ENCODE measurements at regions not wholly inside any gene's neighbourhood (a gene's known extent, or its start where the extent isn't known, plus 50 kb on each side); places are given as distances from the start of the nearest gene placed in this dataset.
"Not testable (repeated sequence)": the region's sequence is repeated elsewhere in the genome, so short reads cannot be mapped to it uniquely, and the experiment has no call there.

GRCh38 chr5:87150630-87151029 lies 117.1 kb upstream of the RASA1 start:
- ATAC-seq (no peak), DNase-seq (ENCODE audit: low spot score) (no peak)
- intact Hi-C loops (cut with DNase I), result no loop called here

DNA sequence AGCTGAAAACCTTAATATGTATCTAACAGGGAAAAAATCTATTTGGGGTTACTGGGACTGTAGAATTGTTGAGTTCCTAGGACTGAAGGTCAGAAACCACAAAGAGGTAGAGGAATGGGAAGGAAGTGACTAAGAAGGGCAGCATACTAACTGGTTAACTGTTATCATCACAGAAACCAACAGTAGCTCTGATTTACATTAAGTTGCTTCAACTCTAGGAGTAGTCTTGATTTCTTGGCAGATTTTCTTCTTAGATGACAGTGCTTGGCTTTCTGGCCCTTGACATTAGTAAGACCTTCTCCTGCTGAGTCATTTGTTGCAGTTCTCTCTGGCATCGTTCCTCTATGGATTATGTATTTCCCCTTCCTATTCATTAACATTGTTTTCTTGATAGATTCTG lies 116.1 kb upstream of the RASA1 start:
- DNase-seq (ENCODE audit: low spot score) (no peak), ATAC-seq (no peak)
- intact Hi-C loops (cut with DNase I), result no loop called here

DNA sequence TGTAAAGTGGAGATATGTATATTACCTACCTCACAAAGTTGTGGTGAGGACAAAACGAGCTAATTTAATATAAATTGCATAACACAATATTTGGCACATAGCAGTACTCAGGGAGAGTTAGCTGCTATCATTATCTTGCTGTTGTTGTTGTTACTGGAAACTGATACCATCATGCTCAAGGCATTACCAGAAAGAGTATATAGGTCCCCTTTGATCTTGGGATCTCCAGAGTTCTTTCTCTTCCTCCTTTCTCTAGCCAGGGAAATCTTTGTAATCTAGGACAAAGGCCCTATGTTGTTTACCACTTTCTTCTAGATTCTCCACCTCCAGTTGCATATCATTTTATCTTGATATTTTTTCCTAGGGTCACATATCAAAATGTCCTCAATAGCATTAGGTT lies 114.8 kb upstream of the RASA1 start:
- no peak for ATAC-seq
- DNase-seq (ENCODE audit: low spot score), result no peak
- intact Hi-C loops (cut with DNase I), result no loop called here

DNA sequence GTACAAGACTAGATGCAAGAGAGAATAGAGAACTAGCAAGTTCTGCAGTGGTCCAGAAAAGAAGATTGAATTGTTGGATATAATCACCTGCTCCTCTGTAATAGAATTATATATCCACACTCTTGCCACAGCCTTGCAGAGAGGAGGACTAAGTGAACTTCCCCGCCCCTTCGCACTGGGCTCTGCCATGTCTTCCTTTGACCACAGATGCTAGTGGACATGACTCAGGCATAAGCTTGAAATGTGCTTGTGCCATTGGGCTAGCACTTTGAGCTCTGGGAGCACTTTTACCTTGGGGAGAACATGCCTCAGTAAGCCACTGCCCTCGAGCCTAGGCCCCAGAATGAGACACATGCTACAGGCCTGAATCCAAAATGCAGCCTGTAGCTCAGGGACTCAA lies 113.5 kb upstream of the RASA1 start:
- no peak for DNase-seq (ENCODE audit: low spot score)
- intact Hi-C loops (cut with DNase I), result no loop called here
- no peak for ATAC-seq

GRCh38 chr5:87155106-87155505 lies 112.6 kb upstream of the RASA1 start:
- intact Hi-C loops (cut with DNase I), result no loop called here
- no peak for ATAC-seq
- DNase-seq (ENCODE audit: low spot score), result no peak

DNA sequence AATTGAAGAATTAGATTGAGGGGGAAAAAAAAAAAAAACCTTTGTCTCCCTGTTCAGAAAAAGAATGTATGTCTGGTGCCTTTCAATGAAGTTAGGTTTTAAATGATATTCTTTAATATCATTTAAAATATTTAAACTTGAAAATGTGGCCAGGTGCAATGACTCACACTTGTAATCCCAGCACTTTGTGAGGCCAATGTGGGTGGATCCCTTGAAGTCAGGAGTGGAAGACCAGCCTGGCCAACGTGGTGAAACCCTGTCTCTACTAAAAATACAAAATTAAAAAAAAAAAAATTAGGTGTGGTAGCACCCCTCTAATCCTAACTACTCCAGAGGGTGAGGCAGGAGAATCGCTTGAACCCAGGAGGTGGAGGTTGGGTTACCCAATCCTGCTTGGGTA lies 111.1 kb upstream of the RASA1 start:
- no peak for ATAC-seq
- intact Hi-C loops (cut with DNase I), result no loop called here

GRCh38 chr5:87164409-87164808 lies 103.3 kb upstream of the RASA1 start:
- intact Hi-C loops (cut with DNase I), result no loop called here
- no peak for ATAC-seq
- no peak for DNase-seq (ENCODE audit: low spot score)

More for the DNA sequence above, 111.1 kb upstream of the RASA1 start:
- DNase-seq (ENCODE audit: low spot score), result no peak

DNA sequence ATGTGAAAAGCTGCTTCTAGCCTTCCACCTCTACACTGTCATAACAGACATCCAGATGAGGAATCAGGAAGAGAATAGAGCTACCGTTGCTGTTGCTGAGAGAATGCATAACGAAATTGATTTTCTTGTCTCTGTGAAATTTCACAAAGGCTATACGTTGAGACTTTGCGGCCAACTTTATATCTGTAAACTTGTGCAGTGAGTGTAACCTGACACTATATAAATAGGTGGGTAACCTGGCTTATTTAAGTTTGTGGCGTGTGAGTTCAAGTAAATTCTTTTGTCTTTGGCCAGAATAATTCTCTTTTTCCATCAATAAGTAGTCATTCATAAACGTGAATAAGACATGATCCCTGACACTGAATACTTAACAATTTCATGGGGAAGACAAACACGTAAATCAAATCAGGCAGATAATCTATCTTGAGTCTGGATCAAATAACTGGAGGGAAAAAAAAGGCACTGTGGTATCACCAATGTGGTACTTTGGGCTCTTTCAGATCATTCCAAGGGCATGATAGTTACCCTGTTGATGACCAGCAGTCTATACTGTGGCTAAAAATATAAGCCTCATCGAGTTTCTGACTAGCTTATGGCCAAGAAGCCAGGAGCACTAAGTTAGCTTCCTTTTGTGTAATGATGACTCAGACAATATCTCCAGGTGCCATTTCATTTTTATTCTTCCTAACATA lies 98.2 kb upstream of the RASA1 start:
- DNase-seq (ENCODE audit: low spot score) (no peak), ATAC-seq (no peak)
- intact Hi-C loops (cut with DNase I), result no loop called here

GRCh38 chr5:87170799-87171198 lies 96.9 kb upstream of the RASA1 start:
- intact Hi-C loops (cut with DNase I), result no loop called here
- DNase-seq (ENCODE audit: low spot score) (no peak), ATAC-seq (peak; percentile 32)

DNA sequence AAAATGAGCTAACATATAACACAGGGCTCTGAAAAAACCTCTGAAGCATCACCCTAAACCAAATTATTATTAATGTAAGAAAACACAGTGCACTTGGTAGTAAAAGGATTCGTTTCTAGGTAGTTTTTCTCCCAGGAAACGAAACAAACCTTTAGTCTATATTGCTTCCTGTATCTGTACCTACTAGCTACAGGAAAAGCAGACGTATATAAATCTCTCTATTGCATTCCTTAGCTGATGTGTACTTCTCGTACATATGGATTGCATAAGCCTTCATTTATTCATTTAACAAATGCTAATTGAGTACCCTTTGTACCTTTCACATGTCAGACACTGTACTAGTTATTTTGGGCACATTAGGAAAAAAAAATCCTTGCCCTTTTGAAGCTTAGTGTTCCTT lies 85.0 kb upstream of the RASA1 start:
- intact Hi-C loops (cut with DNase I), result no loop called here
- DNase-seq (ENCODE audit: low spot score) (no peak), ATAC-seq (no peak)

DNA sequence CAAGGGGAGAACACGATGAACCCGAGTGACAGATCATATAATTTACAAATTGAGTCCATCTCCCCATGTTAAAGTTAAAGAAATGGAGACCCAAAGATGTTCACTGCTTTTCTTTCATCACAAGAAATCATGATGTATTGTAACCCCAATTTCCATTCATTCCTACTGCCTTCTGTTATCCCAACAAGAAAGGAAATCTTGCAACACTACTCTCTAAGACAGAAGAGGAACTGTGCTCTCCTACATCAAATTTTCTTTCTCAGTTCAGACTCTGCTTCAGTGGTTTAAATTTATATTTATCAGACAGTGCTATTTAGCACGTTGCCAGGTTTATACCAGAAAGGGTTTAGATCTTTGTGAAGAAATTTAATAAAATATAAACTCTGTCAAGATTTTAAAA lies 83.8 kb upstream of the RASA1 start:
- DNase-seq (ENCODE audit: low spot score) (no peak), ATAC-seq (no peak)
- intact Hi-C loops (cut with DNase I), result no loop called here

DNA sequence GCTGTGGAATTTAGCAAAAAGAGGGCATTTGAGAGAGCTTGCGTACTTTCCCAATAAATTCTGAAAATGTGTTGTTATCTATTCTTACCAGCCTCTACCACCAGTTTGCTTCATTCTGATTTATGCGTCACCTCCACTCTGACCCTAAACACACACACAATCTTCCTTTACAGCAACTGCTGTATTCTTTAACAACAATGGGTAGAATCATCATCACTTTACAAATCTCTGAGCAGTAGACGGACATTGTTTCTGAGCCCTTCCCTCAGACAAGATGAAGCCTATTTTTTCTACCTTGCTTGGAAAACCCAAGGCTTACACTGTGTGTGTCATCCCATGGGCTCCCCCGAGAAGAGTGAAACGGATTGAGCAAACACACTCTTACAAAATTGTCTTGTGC lies 83.1 kb upstream of the RASA1 start:
- no peak for DNase-seq (ENCODE audit: low spot score)
- no peak for ATAC-seq
- intact Hi-C loops (cut with DNase I), result no loop called here

DNA sequence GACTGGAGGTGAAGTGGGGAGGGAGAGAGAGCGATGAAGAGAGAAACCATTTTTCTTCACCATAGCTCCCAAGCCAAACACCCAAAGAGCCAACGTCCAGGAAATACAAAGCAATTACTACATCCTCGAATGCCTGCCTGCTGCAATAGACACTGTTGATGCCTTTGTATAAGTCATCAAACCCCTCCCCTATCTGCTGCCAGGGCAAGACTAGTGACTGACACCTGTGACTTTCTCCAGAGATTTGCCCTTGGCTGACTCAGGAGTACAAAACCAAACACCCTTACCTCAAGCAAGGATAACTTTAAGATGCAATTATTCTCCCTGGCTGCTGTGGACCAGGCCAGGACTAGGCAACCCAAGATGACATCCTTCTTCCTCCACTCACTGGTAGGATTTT lies 81.8 kb upstream of the RASA1 start:
- DNase-seq (ENCODE audit: low spot score) (no peak), ATAC-seq (no peak)
- intact Hi-C loops (cut with DNase I), result no loop called here

GRCh38 chr5:87188391-87188790 lies 79.3 kb upstream of the RASA1 start:
- no peak for ATAC-seq
- intact Hi-C loops (cut with DNase I), result no loop called here
- DNase-seq (ENCODE audit: low spot score), result no peak

DNA sequence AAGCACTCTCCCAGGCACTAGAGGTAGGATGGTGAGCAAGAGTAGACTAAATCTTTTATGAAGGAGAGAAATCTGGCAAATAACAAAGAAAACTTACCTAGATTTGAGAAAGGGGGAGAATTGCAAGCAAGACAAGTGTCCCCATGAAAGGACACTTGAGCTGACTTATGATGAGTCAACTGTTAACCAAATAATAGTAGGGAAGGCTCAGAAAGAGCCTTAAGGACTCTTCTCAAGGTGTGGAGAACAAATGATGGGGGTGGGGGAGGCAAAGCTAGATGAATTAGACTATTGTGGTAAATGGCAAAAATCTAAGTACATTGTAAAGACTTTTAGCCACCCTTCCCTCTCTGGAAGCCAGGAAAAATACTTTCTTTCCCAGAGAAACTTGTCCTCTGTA lies 77.6 kb upstream of the RASA1 start:
- no peak for DNase-seq (ENCODE audit: low spot score)
- no peak for ATAC-seq
- intact Hi-C loops (cut with DNase I), result no loop called here

DNA sequence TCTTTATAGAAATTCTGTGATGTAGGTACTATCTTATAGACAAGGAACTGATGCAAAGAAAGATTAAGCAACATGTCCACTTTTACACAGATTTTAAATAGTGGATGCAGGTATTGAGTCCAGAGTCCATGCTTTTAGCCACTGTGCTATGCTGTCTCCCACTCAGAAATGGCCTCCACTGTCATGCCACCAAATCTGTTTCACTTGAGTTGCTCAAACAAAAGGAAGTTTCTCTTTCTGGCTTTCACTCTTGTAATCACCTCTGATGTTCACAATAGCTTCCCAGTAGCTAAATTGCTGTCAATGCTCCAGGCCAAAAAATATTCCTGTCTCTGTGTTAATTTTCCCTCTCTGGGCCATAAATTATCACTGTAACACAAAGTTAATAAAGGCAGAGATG lies 77.0 kb upstream of the RASA1 start:
- intact Hi-C loops (cut with DNase I), result no loop called here
- ATAC-seq, result no peak
- DNase-seq (ENCODE audit: low spot score), result no peak

DNA sequence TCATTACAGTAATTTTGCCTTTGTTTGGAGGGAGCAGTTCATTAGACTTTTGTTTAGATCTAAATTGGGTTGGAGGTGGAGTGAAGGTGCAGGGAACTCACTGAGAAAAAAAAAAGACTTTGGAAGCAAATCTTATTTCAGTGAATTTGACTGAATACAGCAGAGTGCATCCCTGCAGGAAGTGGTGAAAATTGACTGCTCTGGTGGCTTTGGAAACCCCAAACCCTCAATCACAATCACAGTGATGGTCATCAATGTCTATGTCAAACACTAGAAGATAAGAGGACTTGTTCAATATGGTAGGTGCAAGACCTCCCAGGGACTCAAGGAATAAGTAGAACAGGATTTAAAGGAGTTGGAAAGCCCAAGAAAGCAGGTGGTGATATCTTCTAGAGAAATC lies 76.0 kb upstream of the RASA1 start:
- DNase-seq (ENCODE audit: low spot score), result no peak
- intact Hi-C loops (cut with DNase I), result no loop called here
- no peak for ATAC-seq

DNA sequence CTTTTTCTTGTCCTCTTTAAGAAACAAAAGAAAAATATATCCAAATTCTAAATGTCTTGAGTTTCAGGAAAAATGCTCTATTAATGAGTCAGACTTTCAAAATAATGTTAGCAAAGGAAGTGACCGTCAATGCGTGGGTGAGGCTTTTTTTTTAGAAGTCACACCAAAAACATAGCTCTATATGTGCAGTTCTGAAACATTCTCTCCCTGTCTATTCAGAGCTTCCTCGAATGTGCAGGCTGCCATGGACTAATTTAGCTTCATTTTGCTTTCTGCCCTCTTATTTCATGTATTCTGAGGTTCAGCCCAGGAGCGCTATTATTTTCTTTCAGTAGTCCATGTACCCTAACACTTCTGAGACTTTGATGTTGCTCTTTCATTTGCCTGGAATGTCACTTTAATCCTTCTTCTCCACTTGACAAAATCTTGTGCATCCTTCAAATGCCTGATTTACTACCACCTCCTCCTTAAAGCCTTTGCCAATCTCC lies 72.5 kb upstream of the RASA1 start:
- intact Hi-C loops (cut with DNase I), result no loop called here
- DNase-seq (ENCODE audit: low spot score), result no peak
- no peak for ATAC-seq

DNA sequence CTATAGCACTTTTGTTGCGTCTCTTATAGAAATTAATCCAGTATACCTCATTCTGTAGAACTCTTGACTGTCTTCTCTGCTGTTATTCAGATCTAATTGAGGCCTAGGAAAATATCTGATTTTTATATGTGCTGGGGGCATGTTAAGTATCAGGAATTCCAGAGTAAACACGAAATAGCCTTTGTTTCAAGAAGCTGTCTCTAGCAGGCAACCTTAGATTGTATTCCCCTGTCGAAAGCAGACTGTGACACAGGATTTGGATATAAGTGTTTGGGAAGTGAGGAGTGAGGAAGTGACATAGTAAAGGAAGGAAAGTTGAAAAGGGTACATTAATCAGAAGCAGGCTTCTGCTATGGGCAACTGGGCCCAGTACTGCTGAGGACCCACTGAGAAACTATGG lies 72.1 kb upstream of the RASA1 start:
- no peak for DNase-seq (ENCODE audit: low spot score)
- no peak for ATAC-seq
- intact Hi-C loops (cut with DNase I), result no loop called here

DNA sequence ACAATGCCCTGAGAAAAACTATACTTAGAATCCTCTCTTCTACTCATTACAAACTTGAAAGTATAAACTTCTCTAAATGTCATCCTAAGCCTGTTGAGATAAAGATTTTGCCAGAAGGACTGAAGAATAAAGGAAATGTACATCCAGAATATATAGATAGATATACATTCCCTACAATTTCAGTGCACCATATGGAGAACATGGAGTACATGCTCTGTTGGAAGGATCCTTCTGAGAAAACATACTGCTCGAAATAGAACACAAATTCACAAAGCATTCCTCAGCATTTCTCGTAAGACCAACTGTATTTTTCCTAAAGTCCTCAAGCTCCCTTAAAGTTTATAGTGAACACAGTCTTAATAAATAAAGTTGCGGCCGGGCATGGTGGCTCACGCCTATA lies 69.7 kb upstream of the RASA1 start:
- ATAC-seq (no peak), DNase-seq (ENCODE audit: low spot score) (no peak)
- intact Hi-C loops (cut with DNase I), result no loop called here

DNA sequence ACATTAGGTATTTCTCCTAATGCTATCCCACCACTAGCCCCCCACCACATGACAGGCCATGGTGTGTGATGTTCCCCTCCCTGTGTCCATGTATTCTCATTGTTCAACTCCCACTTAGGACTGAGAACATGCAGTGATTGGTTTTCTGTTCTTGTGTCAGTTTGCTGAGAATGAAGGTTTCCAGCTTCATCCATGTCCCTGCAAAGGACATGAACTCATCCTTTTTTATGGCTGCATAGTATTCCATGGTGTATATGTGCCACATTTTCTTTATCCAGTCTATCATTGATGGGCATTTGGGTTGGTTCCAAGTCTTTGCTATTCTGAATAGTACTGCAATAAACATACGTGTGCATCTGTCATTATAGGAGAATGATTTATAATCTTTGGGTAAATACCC lies 68.4 kb upstream of the RASA1 start:
- DNase-seq (ENCODE audit: low spot score); ATAC-seq; intact Hi-C loops (cut with DNase I): not testable (repeated sequence)

All from sciatic nerve (tissue), 2 donors.